A549 (cell line): ENCODE measurements at regions not wholly inside any gene's neighbourhood (a gene's known extent, or its start where the extent isn't known, plus 50 kb on each side); places are given as distances from the start of the nearest gene placed in this dataset.
"Not testable (repeated sequence)": the region's sequence is repeated elsewhere in the genome, so short reads cannot be mapped to it uniquely, and the experiment has no call there.

Source experiments
- ATAC-seq, 2 experiments: fragments of 200-7000 bp in 1 of 2; fragments of >200 bp in 1 of 2; cut with Nextera tagmentation in 1 of 2; cut with Tn5 transposase in 1 of 2; 3 replicates each; pipeline versions ENCODE4 v1.8.0 to v1.9.1; 2018 to 2020; ENCODE audit warnings: mild to moderate bottlenecking in 1 of 2, moderate library complexity in 1 of 2
- CTCF ChIA-PET: fragments of 300-600 bp; sonication (Branson Sonifier 250); formaldehyde crosslinking; extraction: SDS; loops from one replicate; lab custom pipeline; 2021; ENCODE audit warnings: antibody characterized with exemption, inconsistent platforms; lab: Yijun Ruan, JAX
- POLR2A ChIA-PET: fragments of 350-600 bp; formaldehyde crosslinking; extraction: SDS; loops from one replicate; lab custom pipeline; 2021; ENCODE audit warnings: antibody characterized with exemption, inconsistent platforms; lab: Yijun Ruan, JAX
- DNase-seq, 2 experiments: peaks; one replicate each; pipeline versions ENCODE4 v3.0.0 to v3.0.0-alpha.2; 2011 to 2016; ENCODE audit warnings: low read depth in 1 of 2, low spot score in 1 of 2
- FAIRE-seq: peaks from 2 replicates; lab custom pipeline; 2011; peaks lifted over from hg19 to GRCh38; lab: Jason Lieb, UNC
- H3K27ac ChIP-seq, 2 experiments: fragments of >200 bp; sonication (Bioruptor Twin); formaldehyde crosslinking; 3 replicates each; pipeline ENCODE4 v1.5.1; 2016 to 2017
- H3K4me1 ChIP-seq: fragments of >200 bp; sonication (Bioruptor Twin); formaldehyde crosslinking; 3 replicates; pipeline ENCODE4 v1.6.1; 2016
- H3K4me2 ChIP-seq: fragments of >200 bp; sonication (Bioruptor Twin); formaldehyde crosslinking; 3 replicates; pipeline ENCODE4 v1.6.1; 2016
- H3K4me3 ChIP-seq: fragments of >200 bp; sonication (Bioruptor Twin); formaldehyde crosslinking; 3 replicates; pipeline ENCODE4 v1.5.1; 2016
- H3K9me3 ChIP-seq: fragments of >200 bp; sonication (Bioruptor Twin); formaldehyde crosslinking; 3 replicates; pipeline ENCODE4 v1.6.1; 2016
- ATOH8 ChIP-seq: fragments of 250-450 bp; sonication (Bioruptor Pico); IDR thresholded peaks from 2 replicates; pipeline ENCODE4 v1.5.0; 2020; ENCODE audit warnings: low read depth, mild to moderate bottlenecking, moderate library complexity
- BHLHE40 ChIP-seq: IDR thresholded peaks from 2 replicates; pipeline ENCODE4 v1.6.1; 2012; ENCODE audit warnings: low read depth, low read length, inconsistent platforms
- CHD4 ChIP-seq: fragments of 200-600 bp; sonication (generic); IDR thresholded peaks from 2 replicates; pipeline ENCODE4 v1.6.1; 2016; ENCODE audit warnings: antibody characterized with exemption, mild to moderate bottlenecking, borderline replicate concordance
- CTCF ChIP-seq: fragments of >200 bp; sonication (Bioruptor Twin); formaldehyde crosslinking; IDR thresholded peaks from 3 replicates; pipeline ENCODE4 v1.5.1; 2016
- EHMT2 ChIP-seq: fragments of 200-600 bp; sonication (generic); IDR thresholded peaks from 2 replicates; pipeline ENCODE4 v1.6.1; 2016; ENCODE audit warnings: antibody characterized with exemption, low read depth, mild to moderate bottlenecking, moderate library complexity
- EP300 ChIP-seq, 2 experiments: fragments of >200 bp; sonication (Bioruptor Twin); formaldehyde crosslinking; IDR thresholded peaks; 2 replicates in 1 of 2; 3 replicates in 1 of 2; pipeline ENCODE4 v1.6.1; 2016 to 2017
- HES2 ChIP-seq: fragments of >200 bp; sonication (Bioruptor Twin); formaldehyde crosslinking; IDR thresholded peaks from 2 replicates; pipeline ENCODE4 v1.6.1; 2016
- HOXA7 ChIP-seq: fragments of 250-450 bp; sonication (Bioruptor Pico); IDR thresholded peaks from 2 replicates; pipeline ENCODE4 v1.5.0; 2020; ENCODE audit warnings: mild to moderate bottlenecking, moderate library complexity
- HOXB5 ChIP-seq: fragments of 250-450 bp; sonication (Bioruptor Pico); IDR thresholded peaks from 2 replicates; pipeline ENCODE4 v1.5.0; 2020; ENCODE audit warnings: mild to moderate bottlenecking, moderate library complexity
- JUNB ChIP-seq: fragments of >200 bp; sonication (Bioruptor Twin); formaldehyde crosslinking; IDR thresholded peaks from 2 replicates; pipeline ENCODE4 v1.6.1; 2016
- KDM1A ChIP-seq: fragments of 200-600 bp; sonication (generic); IDR thresholded peaks from 2 replicates; pipeline ENCODE4 v1.6.1; 2016; ENCODE audit warnings: low read depth, mild to moderate bottlenecking
- KDM5A ChIP-seq: fragments of 200-600 bp; sonication (generic); IDR thresholded peaks from 2 replicates; pipeline ENCODE4 v1.6.1; 2016; ENCODE audit warnings: antibody characterized with exemption, mild to moderate bottlenecking
- MAFK ChIP-seq: fragments of 450-650 bp; IDR thresholded peaks from 2 replicates; pipeline ENCODE4 v1.6.1; 2014; ENCODE audit not compliant: partially characterized antibody
- MAX ChIP-seq: IDR thresholded peaks from 2 replicates; pipeline ENCODE4 v1.6.1; 2012
- MAZ ChIP-seq: fragments of 150-350 bp; IDR thresholded peaks from 2 replicates; pipeline ENCODE4 v1.6.1; 2014; ENCODE audit warnings: antibody characterized with exemption, low read depth, low read length, borderline replicate concordance
- MYC ChIP-seq: IDR thresholded peaks from 2 replicates; pipeline ENCODE4 v1.6.1; 2012; ENCODE audit warnings: mild to moderate bottlenecking, inconsistent platforms, low read length, improper control_type of control experiment, borderline replicate concordance
- NPAS2 ChIP-seq: fragments of 250-450 bp; sonication (Bioruptor Pico); IDR thresholded peaks from 2 replicates; pipeline ENCODE4 v1.8.0; 2022; ENCODE audit warnings: mild to moderate bottlenecking, moderate library complexity, borderline replicate concordance
- NR3C1 ChIP-seq: fragments of >200 bp; sonication (Bioruptor Twin); formaldehyde crosslinking; IDR thresholded peaks from 3 replicates; pipeline ENCODE4 v1.6.1; 2017
- RARB ChIP-seq: fragments of 250-450 bp; sonication (Bioruptor Pico); IDR thresholded peaks from 2 replicates; pipeline ENCODE4 v1.8.0; 2021; ENCODE audit warnings: mild to moderate bottlenecking, moderate library complexity
- RFX5 ChIP-seq: fragments of 450-650 bp; IDR thresholded peaks from 2 replicates; pipeline ENCODE4 v1.7.1; 2014; ENCODE audit warnings: antibody characterized with exemption, mild to moderate bottlenecking, moderate library complexity
- SMC3 ChIP-seq: fragments of >200 bp; sonication (Bioruptor Twin); formaldehyde crosslinking; IDR thresholded peaks from 3 replicates; pipeline ENCODE4 v1.6.1; 2018; ENCODE audit warnings: inconsistent platforms
- TP53 ChIP-seq: fragments of 250-450 bp; sonication (Bioruptor Pico); IDR thresholded peaks from 2 replicates; pipeline ENCODE4 v1.5.0; 2021; ENCODE audit warnings: mild to moderate bottlenecking, moderate library complexity
- WGBS: methylation state at CpG from one replicate; pipeline ENCODE4 v1.1.6; 2017; ENCODE audit errors: missing lambda C conversion rate; 5-methylcytosine and 5-hydroxymethylcytosine counted together
- TF ChIP-seq, protein P1 (sequence below): fragments of 250-450 bp; sonication (Bioruptor Pico); IDR thresholded peaks from 2 replicates; pipeline ENCODE4 v1.5.0; 2021; ENCODE audit warnings: mild to moderate bottlenecking, moderate library complexity, borderline replicate concordance
- TF ChIP-seq, protein P2 (sequence below): fragments of 450-650 bp; IDR thresholded peaks from 2 replicates; pipeline ENCODE4 v1.6.1; 2014; ENCODE audit warnings: antibody characterized with exemption

GRCh38 chr10:37727491-37728352, 129.7 kb downstream of the ZNF248 start:
- DNase-seq (no peak), ATAC-seq (no peak), FAIRE-seq (no peak)
- Histone ChIP-seq H3K9me3 (no peaks in the 10 kb centered on the region), H3K4me1 (peaks cover 9% of the 10 kb centered on the region), H3K4me3 (no peak overlapping the region), H3K4me2 (no peak overlapping the region), H3K27ac (no peak overlapping the region)
- POLR2A ChIA-PET: no interaction called here
- 69% methylated on average over 8 of the region's 12 CpGs for WGBS
- CTCF ChIA-PET: no interaction called here
- TF ChIP-seq EHMT2: no peak
- no peak for TF ChIP-seq MAZ
- no peak for TF ChIP-seq RFX5
- TF ChIP-seq KDM1A: no peak
- no peak for TF ChIP-seq MYC
- TF ChIP-seq ATOH8 (CRISPR knock-in tag): no peak
- no peak for TF ChIP-seq HOXA7
- no peak for TF ChIP-seq HOXB5
- no peak for TF ChIP-seq RARB
- TF ChIP-seq CHD4: no peak
- no peak for TF ChIP-seq NPAS2 (CRISPR knock-in tag)
- TF ChIP-seq, protein P1, sequence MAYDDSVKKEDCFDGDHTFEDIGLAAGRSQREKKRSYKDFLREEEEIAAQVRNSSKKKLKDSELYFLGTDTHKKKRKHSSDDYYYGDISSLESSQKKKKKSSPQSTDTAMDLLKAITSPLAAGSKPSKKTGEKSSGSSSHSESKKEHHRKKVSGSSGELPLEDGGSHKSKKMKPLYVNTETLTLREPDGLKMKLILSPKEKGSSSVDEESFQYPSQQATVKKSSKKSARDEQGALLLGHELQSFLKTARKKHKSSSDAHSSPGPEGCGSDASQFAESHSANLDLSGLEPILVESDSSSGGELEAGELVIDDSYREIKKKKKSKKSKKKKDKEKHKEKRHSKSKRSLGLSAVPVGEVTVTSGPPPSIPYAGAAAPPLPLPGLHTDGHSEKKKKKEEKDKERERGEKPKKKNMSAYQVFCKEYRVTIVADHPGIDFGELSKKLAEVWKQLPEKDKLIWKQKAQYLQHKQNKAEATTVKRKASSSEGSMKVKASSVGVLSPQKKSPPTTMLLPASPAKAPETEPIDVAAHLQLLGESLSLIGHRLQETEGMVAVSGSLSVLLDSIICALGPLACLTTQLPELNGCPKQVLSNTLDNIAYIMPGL: no peak
- no peak for TF ChIP-seq TP53 (CRISPR knock-in tag)
- no peak for TF ChIP-seq NR3C1
- no peak for TF ChIP-seq JUNB
- TF ChIP-seq, protein P2, sequence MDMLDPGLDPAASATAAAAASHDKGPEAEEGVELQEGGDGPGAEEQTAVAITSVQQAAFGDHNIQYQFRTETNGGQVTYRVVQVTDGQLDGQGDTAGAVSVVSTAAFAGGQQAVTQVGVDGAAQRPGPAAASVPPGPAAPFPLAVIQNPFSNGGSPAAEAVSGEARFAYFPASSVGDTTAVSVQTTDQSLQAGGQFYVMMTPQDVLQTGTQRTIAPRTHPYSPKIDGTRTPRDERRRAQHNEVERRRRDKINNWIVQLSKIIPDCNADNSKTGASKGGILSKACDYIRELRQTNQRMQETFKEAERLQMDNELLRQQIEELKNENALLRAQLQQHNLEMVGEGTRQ: no peak
- TF ChIP-seq SMC3: no peak
- no peak for TF ChIP-seq BHLHE40
- TF ChIP-seq CTCF: no peak

DNA sequence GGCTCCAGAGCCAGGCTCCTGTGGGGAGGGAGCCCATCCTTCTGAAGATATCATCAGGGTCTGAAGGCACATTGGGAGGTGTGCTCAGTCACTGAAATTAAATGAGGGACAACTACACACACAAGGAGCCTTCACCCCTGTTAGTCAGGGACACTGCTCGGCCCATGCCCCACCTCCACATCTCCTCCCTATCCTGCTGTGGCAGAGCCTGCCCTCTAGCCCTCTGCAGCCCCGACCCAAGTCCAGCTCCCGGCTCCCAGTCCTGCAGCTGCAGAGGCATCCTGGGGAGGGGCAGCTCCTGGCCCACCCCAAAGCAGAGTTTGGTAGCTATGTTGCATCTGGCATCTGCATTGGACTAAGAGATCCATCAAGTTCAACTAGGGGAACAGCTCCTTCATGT, 136.3 kb downstream of the ZNF248 start:
- WGBS: 100% methylated on average over 1 of the region's 3 CpGs
- H3K4me3 ChIP-seq: no peak overlapping the region
- no peak for ATAC-seq
- H3K9me3 ChIP-seq: no peaks in the 10 kb centered on the region; the same call in 2 of the 3 replicates
- CTCF ChIA-PET: interaction anchor here (1.2 kb wide), 1 partner anchor 10 kb away, joined by 3 read pairs; no protein-coding TSS in a partner anchor
- DNase-seq: no peak
- no peak overlapping the region for H3K4me2 ChIP-seq
- no peak for FAIRE-seq
- no peak overlapping the region for H3K27ac ChIP-seq
- H3K4me1 ChIP-seq: no peaks in the 10 kb centered on the region
- TF ChIP-seq JUNB: no peak
- TF ChIP-seq EP300 (IDR thresholded peaks at IDR 0.05): no peak
- no peak for TF ChIP-seq KDM5A
- no peak for TF ChIP-seq HES2
- no peak for TF ChIP-seq MAFK
- TF ChIP-seq, protein P2: no peak
- no peak for TF ChIP-seq RARB
- TF ChIP-seq NPAS2 (CRISPR knock-in tag): no peak
- TF ChIP-seq ATOH8 (CRISPR knock-in tag): no peak
- no peak for TF ChIP-seq RFX5
- no peak for TF ChIP-seq MAX
- POLR2A ChIA-PET: no interaction called here

- 69% methylated on average over 6 of the region's 6 CpGs for WGBS
- POLR2A ChIA-PET: not testable (repeated sequence)
Measured at GRCh38 chr10:37718060-37718459, 139.3 kb downstream of the ZNF248 start.

More at GRCh38 chr10:37718060-37718459, 139.3 kb downstream of the ZNF248 start:
- DNase-seq, FAIRE-seq, H3K4me1 ChIP-seq, ATAC-seq, CTCF ChIA-PET, H3K4me2 ChIP-seq, H3K4me3 ChIP-seq, H3K27ac ChIP-seq, H3K9me3 ChIP-seq: not testable (repeated sequence)
